Adrenal gland (tissue), 5 donors: ENCODE measurements at regions not wholly inside any gene's neighbourhood (a gene's known extent, or its start where the extent isn't known, plus 50 kb on each side); places are given as distances from the start of the nearest gene placed in this dataset.

Experiments used
- POLR2A ChIP-seq, 2 donors: fragments of 450-650 bp; IDR thresholded peaks; one replicate each; pipeline ENCODE4 v1.6.1; 2017; ENCODE audit warnings: antibody characterized with exemption in 2 of 2, mild to moderate bottlenecking in 2 of 2, moderate library complexity in 1 of 2
- TF ChIP-seq, protein P1 (sequence below), 6 experiments: fragments of 450-650 bp in 4 of 6; fragments of 200-600 bp in 2 of 6; sonication (generic) in 1 of 6; IDR thresholded peaks; 1 replicate in 5 of 6; 2 replicates in 1 of 6; pipeline versions ENCODE4 v1.5.1 to v1.8.0; 2016 to 2021; ENCODE audit warnings: antibody characterized with exemption in 6 of 6, mild to moderate bottlenecking in 2 of 6, moderate library complexity in 1 of 6
- donor health status: DM: no; HTN: no; CAD: no.

GRCh38 chr9:38259056-38259455 lies 133.4 kb upstream of the ALDH1B1 start:
- TF ChIP-seq, protein P1, sequence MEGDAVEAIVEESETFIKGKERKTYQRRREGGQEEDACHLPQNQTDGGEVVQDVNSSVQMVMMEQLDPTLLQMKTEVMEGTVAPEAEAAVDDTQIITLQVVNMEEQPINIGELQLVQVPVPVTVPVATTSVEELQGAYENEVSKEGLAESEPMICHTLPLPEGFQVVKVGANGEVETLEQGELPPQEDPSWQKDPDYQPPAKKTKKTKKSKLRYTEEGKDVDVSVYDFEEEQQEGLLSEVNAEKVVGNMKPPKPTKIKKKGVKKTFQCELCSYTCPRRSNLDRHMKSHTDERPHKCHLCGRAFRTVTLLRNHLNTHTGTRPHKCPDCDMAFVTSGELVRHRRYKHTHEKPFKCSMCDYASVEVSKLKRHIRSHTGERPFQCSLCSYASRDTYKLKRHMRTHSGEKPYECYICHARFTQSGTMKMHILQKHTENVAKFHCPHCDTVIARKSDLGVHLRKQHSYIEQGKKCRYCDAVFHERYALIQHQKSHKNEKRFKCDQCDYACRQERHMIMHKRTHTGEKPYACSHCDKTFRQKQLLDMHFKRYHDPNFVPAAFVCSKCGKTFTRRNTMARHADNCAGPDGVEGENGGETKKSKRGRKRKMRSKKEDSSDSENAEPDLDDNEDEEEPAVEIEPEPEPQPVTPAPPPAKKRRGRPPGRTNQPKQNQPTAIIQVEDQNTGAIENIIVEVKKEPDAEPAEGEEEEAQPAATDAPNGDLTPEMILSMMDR (IDR thresholded peaks at IDR 0.05): no peak
- no peak for TF ChIP-seq POLR2A (IDR thresholded peaks at IDR 0.05)
